Keratinocyte (primary cell): ENCODE measurements at regions not wholly inside any gene's neighbourhood (a gene's known extent, or its start where the extent isn't known, plus 50 kb on each side); places are given as distances from the start of the nearest gene placed in this dataset.

Experiments used
- EZH2 ChIP-seq: IDR thresholded peaks from one replicate; pipeline ENCODE4 v1.6.1; 2012; ENCODE audit warnings: inconsistent platforms, mild to moderate bottlenecking, low read length, moderate library complexity
- TF ChIP-seq, protein P1 (sequence below), 3 experiments: IDR thresholded peaks in 1 of 3; conservative IDR thresholded peaks in 1 of 3; optimal IDR thresholded peaks in 1 of 3; 2 replicates in 2 of 3; 3 replicates in 1 of 3; pipeline versions ENCODE3 to v1.5.1; 2011; ENCODE audit warnings: low read length in 3 of 3, mild to moderate bottlenecking in 3 of 3, moderate library complexity in 2 of 3, control low read depth in 1 of 3, inconsistent platforms in 1 of 3; ENCODE audit not compliant: insufficient read depth in 2 of 3; ENCODE audit errors: extremely low read depth in 1 of 3

DNA sequence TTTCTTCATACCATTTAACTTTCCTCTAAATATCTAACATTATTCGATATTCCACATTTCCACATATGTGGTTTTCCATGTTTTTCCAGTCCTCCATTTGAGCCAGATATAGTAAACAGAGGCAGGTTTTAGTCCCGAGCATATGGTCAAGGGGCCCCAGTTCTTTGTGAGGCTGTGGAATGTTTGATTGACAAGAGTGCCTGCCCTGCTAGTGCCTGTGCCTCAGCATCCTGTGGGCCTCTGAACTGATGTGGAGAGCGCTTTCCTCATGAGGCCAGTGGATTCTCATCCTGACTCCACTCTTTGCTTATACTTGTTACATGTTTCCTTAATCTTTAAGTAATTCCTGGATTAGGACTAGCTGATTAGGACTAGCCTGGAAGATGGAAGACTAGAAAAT lies 58.8 kb downstream of the POM121L12 start:
- TF ChIP-seq, protein P1, sequence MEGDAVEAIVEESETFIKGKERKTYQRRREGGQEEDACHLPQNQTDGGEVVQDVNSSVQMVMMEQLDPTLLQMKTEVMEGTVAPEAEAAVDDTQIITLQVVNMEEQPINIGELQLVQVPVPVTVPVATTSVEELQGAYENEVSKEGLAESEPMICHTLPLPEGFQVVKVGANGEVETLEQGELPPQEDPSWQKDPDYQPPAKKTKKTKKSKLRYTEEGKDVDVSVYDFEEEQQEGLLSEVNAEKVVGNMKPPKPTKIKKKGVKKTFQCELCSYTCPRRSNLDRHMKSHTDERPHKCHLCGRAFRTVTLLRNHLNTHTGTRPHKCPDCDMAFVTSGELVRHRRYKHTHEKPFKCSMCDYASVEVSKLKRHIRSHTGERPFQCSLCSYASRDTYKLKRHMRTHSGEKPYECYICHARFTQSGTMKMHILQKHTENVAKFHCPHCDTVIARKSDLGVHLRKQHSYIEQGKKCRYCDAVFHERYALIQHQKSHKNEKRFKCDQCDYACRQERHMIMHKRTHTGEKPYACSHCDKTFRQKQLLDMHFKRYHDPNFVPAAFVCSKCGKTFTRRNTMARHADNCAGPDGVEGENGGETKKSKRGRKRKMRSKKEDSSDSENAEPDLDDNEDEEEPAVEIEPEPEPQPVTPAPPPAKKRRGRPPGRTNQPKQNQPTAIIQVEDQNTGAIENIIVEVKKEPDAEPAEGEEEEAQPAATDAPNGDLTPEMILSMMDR (optimal IDR thresholded peaks at IDR 0.05 in 1 of 3, IDR thresholded peaks at IDR 0.05 in 1 of 3, conservative IDR thresholded peaks at IDR 0.05 in 1 of 3; ENCODE audit: extremely low read depth in 1 of 3, insufficient read depth in 2 of 3, low read length in 3 of 3), result no peak
- no peak for TF ChIP-seq EZH2
